ENCODE measurements at regions not wholly inside any gene's neighbourhood (a gene's known extent, or its start where the extent isn't known, plus 50 kb on each side); places are given as distances from the start of the nearest gene placed in this dataset.

GRCh38 chr13:76454991-76455390 lies 431.2 kb downstream of the KCTD12 start:
- peaks cover 0 to 11% (median 0%) of the 10 kb centered on the region in 9 donors for H3K4me1 ChIP-seq
- no peak for TF ChIP-seq CTCF (IDR thresholded peaks at IDR 0.05)
- peaks cover 0 to 37% (median 13%) of the 10 kb centered on the region in 11 donors for H3K9me3 ChIP-seq
- H3K36me3 ChIP-seq, result no peaks in the 10 kb centered on the region
- intact Hi-C loops (cut with DNase I), result no loop called here
- H3K27ac ChIP-seq, result no peak overlapping the region
- ATAC-seq, result no peak
- DNase-seq, result no peak
- no peaks in the 10 kb centered on the region for H3K27me3 ChIP-seq
- H3K4me3 ChIP-seq, result no peak overlapping the region

- Histone ChIP-seq H3K9me3 (peaks cover 0 to 41% (median 13%) of the 10 kb centered on the region in 11 donors), H3K36me3 (no peaks in the 10 kb centered on the region), H3K4me3 (no peak overlapping the region), H3K4me1 (no peaks in the 10 kb centered on the region), H3K27me3 (no peaks in the 10 kb centered on the region), H3K27ac (no peak overlapping the region)
- no peak for TF ChIP-seq CTCF (IDR thresholded peaks at IDR 0.05)
- intact Hi-C loops (cut with DNase I), result no loop called here
- ATAC-seq, result no peak
- no peak for DNase-seq
These were observed 436.5 kb downstream of the KCTD12 start for GRCh38 chr13:76449716-76450115.

- Histone ChIP-seq H3K27me3 (no peaks in the 10 kb centered on the region), H3K9me3 (peaks cover 0 to 17% (median 0%) of the 10 kb centered on the region in 11 donors), H3K36me3 (no peaks in the 10 kb centered on the region), H3K4me3 (no peak overlapping the region), H3K4me1 (no peaks in the 10 kb centered on the region), H3K27ac (no peak overlapping the region)
- WGBS, 2 donors, result 47% methylated on average over 3 of the region's 3 CpGs
- intact Hi-C loops (cut with DNase I), result no loop called here
- ATAC-seq (no peak), DNase-seq (no peak)
- TF ChIP-seq CTCF (IDR thresholded peaks at IDR 0.05), result no peak
These were observed 440.0 kb downstream of the KCTD12 start for GRCh38 chr13:76446191-76446590.

GRCh38 chr13:76440568-76440967 lies 445.6 kb downstream of the KCTD12 start:
- 77 to 81% methylated on average over 3 of the region's 3 CpGs for WGBS, 2 donors
- Histone ChIP-seq H3K36me3 (no peaks in the 10 kb centered on the region), H3K4me1 (no peaks in the 10 kb centered on the region), H3K27ac (no peak overlapping the region), H3K9me3 (peaks cover 0 to 13% (median 0%) of the 10 kb centered on the region in 11 donors), H3K4me3 (no peak overlapping the region), H3K27me3 (no peaks in the 10 kb centered on the region)
- ATAC-seq (no peak), DNase-seq (no peak)
- intact Hi-C loops (cut with DNase I), result no loop called here
- TF ChIP-seq CTCF (IDR thresholded peaks at IDR 0.05), result no peak

- H3K27me3 ChIP-seq, result no peaks in the 10 kb centered on the region
- H3K9me3 ChIP-seq, result peaks cover 0 to 13% (median 0%) of the 10 kb centered on the region in 11 donors
- ATAC-seq, result no peak
- TF ChIP-seq CTCF (IDR thresholded peaks at IDR 0.05), result no peak
- H3K4me3 ChIP-seq, result no peak overlapping the region
- 91 to 93% methylated on average over 2 of the region's 2 CpGs for WGBS, 2 donors
- no peak overlapping the region for H3K27ac ChIP-seq
- no peaks in the 10 kb centered on the region for H3K4me1 ChIP-seq
- H3K36me3 ChIP-seq, result no peaks in the 10 kb centered on the region
- intact Hi-C loops (cut with DNase I), result no loop called here
- DNase-seq, result no peak
These were observed 446.7 kb downstream of the KCTD12 start for GRCh38 chr13:76439546-76439945.
